HL-60 (cell line): ENCODE measurements at regions not wholly inside any gene's neighbourhood (a gene's known extent, or its start where the extent isn't known, plus 50 kb on each side); places are given as distances from the start of the nearest gene placed in this dataset.

Source experiments
- DNase-seq, 2 experiments: peaks; one replicate each; pipeline ENCODE4 v3.0.0-alpha.2; 2010 to 2020; ENCODE audit warnings: low read depth in 1 of 2, low spot score in 1 of 2
- H3K27ac ChIP-seq: fragments of 250-450 bp; sonication (Bioruptor Pico); replicated peaks from 2 replicates; pipeline ENCODE4 v1.5.1; 2020; ENCODE audit warnings: mild to moderate bottlenecking, moderate library complexity
- H3K27me3 ChIP-seq: fragments of 250-450 bp; sonication (Bioruptor Pico); 2 replicates; pipeline ENCODE4 v1.5.1; 2021; ENCODE audit warnings: mild to moderate bottlenecking, moderate library complexity; ENCODE audit not compliant: insufficient read depth, poor library complexity, severe bottlenecking
- H3K4me3 ChIP-seq: replicated peaks from 2 replicates; pipeline ENCODE4 v1.5.1; 2011; ENCODE audit warnings: mild to moderate bottlenecking, control low read depth, low read length; ENCODE audit not compliant: insufficient read depth
- GABPA ChIP-seq: IDR thresholded peaks from 2 replicates; pipeline ENCODE4 v1.6.1; 2012; ENCODE audit warnings: low read depth
- POLR2AphosphoS5 ChIP-seq: IDR thresholded peaks from 2 replicates; pipeline ENCODE4 v1.6.1; 2012; ENCODE audit warnings: low read depth
- SPI1 ChIP-seq: IDR thresholded peaks from 2 replicates; pipeline ENCODE4 v1.6.1; 2012; ENCODE audit warnings: low read depth, mild to moderate bottlenecking, borderline replicate concordance
- TF ChIP-seq, protein P1 (sequence below): IDR thresholded peaks from 2 replicates; pipeline ENCODE4 v1.6.1; 2012; ENCODE audit warnings: low read depth; ENCODE audit not compliant: insufficient replicate concordance
- TF ChIP-seq, protein P2 (sequence below): IDR thresholded peaks from one replicate; pipeline ENCODE4 v1.5.1; 2011; ENCODE audit warnings: low read length, control low read depth, inconsistent platforms; ENCODE audit not compliant: insufficient read depth

GRCh38 chr5:54785729-54786591, 199.4 kb downstream of the ESM1 start:
- Histone ChIP-seq H3K27me3 (no peaks in the 10 kb centered on the region), H3K4me3 (no peak overlapping the region), H3K27ac (no peak overlapping the region)
- peak; percentile 23 to 26 for DNase-seq
- TF ChIP-seq, protein P1, sequence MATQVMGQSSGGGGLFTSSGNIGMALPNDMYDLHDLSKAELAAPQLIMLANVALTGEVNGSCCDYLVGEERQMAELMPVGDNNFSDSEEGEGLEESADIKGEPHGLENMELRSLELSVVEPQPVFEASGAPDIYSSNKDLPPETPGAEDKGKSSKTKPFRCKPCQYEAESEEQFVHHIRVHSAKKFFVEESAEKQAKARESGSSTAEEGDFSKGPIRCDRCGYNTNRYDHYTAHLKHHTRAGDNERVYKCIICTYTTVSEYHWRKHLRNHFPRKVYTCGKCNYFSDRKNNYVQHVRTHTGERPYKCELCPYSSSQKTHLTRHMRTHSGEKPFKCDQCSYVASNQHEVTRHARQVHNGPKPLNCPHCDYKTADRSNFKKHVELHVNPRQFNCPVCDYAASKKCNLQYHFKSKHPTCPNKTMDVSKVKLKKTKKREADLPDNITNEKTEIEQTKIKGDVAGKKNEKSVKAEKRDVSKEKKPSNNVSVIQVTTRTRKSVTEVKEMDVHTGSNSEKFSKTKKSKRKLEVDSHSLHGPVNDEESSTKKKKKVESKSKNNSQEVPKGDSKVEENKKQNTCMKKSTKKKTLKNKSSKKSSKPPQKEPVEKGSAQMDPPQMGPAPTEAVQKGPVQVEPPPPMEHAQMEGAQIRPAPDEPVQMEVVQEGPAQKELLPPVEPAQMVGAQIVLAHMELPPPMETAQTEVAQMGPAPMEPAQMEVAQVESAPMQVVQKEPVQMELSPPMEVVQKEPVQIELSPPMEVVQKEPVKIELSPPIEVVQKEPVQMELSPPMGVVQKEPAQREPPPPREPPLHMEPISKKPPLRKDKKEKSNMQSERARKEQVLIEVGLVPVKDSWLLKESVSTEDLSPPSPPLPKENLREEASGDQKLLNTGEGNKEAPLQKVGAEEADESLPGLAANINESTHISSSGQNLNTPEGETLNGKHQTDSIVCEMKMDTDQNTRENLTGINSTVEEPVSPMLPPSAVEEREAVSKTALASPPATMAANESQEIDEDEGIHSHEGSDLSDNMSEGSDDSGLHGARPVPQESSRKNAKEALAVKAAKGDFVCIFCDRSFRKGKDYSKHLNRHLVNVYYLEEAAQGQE, result peak; percentile 69
- TF ChIP-seq, protein P2, sequence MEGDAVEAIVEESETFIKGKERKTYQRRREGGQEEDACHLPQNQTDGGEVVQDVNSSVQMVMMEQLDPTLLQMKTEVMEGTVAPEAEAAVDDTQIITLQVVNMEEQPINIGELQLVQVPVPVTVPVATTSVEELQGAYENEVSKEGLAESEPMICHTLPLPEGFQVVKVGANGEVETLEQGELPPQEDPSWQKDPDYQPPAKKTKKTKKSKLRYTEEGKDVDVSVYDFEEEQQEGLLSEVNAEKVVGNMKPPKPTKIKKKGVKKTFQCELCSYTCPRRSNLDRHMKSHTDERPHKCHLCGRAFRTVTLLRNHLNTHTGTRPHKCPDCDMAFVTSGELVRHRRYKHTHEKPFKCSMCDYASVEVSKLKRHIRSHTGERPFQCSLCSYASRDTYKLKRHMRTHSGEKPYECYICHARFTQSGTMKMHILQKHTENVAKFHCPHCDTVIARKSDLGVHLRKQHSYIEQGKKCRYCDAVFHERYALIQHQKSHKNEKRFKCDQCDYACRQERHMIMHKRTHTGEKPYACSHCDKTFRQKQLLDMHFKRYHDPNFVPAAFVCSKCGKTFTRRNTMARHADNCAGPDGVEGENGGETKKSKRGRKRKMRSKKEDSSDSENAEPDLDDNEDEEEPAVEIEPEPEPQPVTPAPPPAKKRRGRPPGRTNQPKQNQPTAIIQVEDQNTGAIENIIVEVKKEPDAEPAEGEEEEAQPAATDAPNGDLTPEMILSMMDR, result no peak
- peak; percentile 5; the same call in 1 of the 2 replicates for TF ChIP-seq SPI1
- TF ChIP-seq POLR2AphosphoS5, result no peak
- TF ChIP-seq GABPA, result no peak

- no peak overlapping the region for H3K4me3 ChIP-seq
- TF ChIP-seq, protein P2, result no peak
- TF ChIP-seq SPI1, result no peak
- no peak for TF ChIP-seq POLR2AphosphoS5
- TF ChIP-seq, protein P1, result no peak
- TF ChIP-seq GABPA, result no peak
- no peaks in the 10 kb centered on the region for H3K27me3 ChIP-seq
- no peak for DNase-seq
- no peak overlapping the region for H3K27ac ChIP-seq
Measured at GRCh38 chr5:54778783-54779182, 206.6 kb downstream of the ESM1 start.

GRCh38 chr5:54775645-54776044, 209.7 kb downstream of the ESM1 start:
- Histone ChIP-seq H3K27ac (no peak overlapping the region), H3K27me3 (no peaks in the 10 kb centered on the region), H3K4me3 (no peak overlapping the region)
- TF ChIP-seq SPI1 (no peak), GABPA (no peak), POLR2AphosphoS5 (no peak)
- TF ChIP-seq, protein P2, result no peak
- TF ChIP-seq, protein P1, result no peak
- DNase-seq, result no peak
